Naive thymus-derived CD8-positive, alpha-beta T cell (primary cell): ENCODE measurements at regions not wholly inside any gene's neighbourhood (a gene's known extent, or its start where the extent isn't known, plus 50 kb on each side); places are given as distances from the start of the nearest gene placed in this dataset.
A peak's percentile ranks its signal among the peaks of the same experiment; 100 is the strongest.
"Not testable (repeated sequence)": the region's sequence is repeated elsewhere in the genome, so short reads cannot be mapped to it uniquely, and the experiment has no call there.

Source experiments
- ATAC-seq, 2 donors: fragments of 150-1000 bp; cut with Tn5 transposase in 1 of 2; sonication (Bioruptor Pico), chemical (Tn5 transposase) in 1 of 2; 1 replicate in 1 of 2; 2 replicates in 1 of 2; pipeline ENCODE4 v1.10.0; 2021; ENCODE audit warnings: mild to moderate bottlenecking in 2 of 2, moderate library complexity in 2 of 2
- POLR2A ChIA-PET: fragments of 350-600 bp; sonication (Branson Sonifier 250); formaldehyde crosslinking; loops from one replicate; lab custom pipeline; 2021; ENCODE audit warnings: antibody characterized with exemption; lab: Charles Lee
- DNase-seq, 10 donors: peaks; one replicate each; pipeline versions ENCODE4 v3.0.0 to v3.0.0-alpha.2; 2020 to 2022
- H3K27ac Mint-ChIP-seq, 10 donors: one replicate each; pipeline ENCODE4 v1.8.0; 2020 to 2022; ENCODE audit warnings: mild to moderate bottlenecking in 10 of 10, mixed read lengths in 10 of 10, moderate library complexity in 4 of 10, inconsistent platforms in 1 of 10
- H3K27me3 Mint-ChIP-seq, 5 donors: one replicate each; pipeline ENCODE4 v1.8.0; 2021 to 2022; ENCODE audit warnings: mixed read lengths in 5 of 5
- H3K36me3 Mint-ChIP-seq, 3 donors: one replicate each; pipeline ENCODE4 v1.8.0; 2020 to 2022; ENCODE audit warnings: mixed read lengths in 3 of 3, mild to moderate bottlenecking in 2 of 3, inconsistent platforms in 1 of 3
- H3K4me1 Mint-ChIP-seq, 4 donors: one replicate each; pipeline ENCODE4 v1.8.0; 2021 to 2022; ENCODE audit warnings: mixed read lengths in 4 of 4
- H3K4me3 Mint-ChIP-seq, 10 donors: one replicate each; pipeline ENCODE4 v1.8.0; 2020 to 2022; ENCODE audit warnings: mild to moderate bottlenecking in 10 of 10, mixed read lengths in 10 of 10, moderate library complexity in 6 of 10, inconsistent platforms in 1 of 10
- H3K9me3 Mint-ChIP-seq, 9 donors: one replicate each; pipeline ENCODE4 v1.8.0; 2020 to 2022; ENCODE audit warnings: mixed read lengths in 9 of 9, mild to moderate bottlenecking in 3 of 9, inconsistent platforms in 1 of 9, moderate library complexity in 1 of 9

DNA sequence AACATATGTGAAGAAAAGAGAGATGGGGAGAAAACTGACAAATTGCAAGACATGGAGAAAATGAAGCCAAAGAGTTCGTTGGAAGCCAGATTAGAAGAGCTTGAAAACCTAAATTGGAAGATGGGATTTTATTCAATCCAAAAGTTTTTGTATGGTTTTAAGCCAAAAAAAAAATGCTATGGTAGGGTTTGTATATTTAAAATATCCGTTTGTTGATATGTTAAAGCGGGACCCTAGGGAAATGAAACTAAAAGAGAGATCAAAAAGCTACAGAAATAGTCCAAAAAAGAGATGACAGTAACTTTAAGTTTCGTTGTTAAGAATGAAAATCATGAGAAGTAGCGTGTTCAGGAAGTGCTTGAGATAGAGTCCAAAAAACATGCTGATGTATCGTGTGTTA, 617.7 kb upstream of the ADGRL2 start:
- H3K27me3 Mint-ChIP-seq: no peaks in the 10 kb centered on the region
- POLR2A ChIA-PET: no interaction called here
- ATAC-seq: no peak

GRCh38 chr1:81179242-81179641, 621.5 kb upstream of the ADGRL2 start:
- no peak for DNase-seq
- H3K4me3 Mint-ChIP-seq: no peak overlapping the region

More for the DNA sequence above, 617.7 kb upstream of the ADGRL2 start:
- Mint-ChIP-seq H3K9me3 (peaks cover 5 to 26% (median 9%) of the 10 kb centered on the region in 9 donors), H3K4me3 (no peak overlapping the region), H3K36me3 (no peaks in the 10 kb centered on the region), H3K4me1 (no peaks in the 10 kb centered on the region), H3K27ac (no peak overlapping the region)
- no peak for DNase-seq

GRCh38 chr1:81178431-81179093, 622.2 kb upstream of the ADGRL2 start:
- H3K27me3 Mint-ChIP-seq, POLR2A ChIA-PET, ATAC-seq, H3K4me1 Mint-ChIP-seq, H3K4me3 Mint-ChIP-seq, H3K36me3 Mint-ChIP-seq, H3K27ac Mint-ChIP-seq: not testable (repeated sequence)
- H3K9me3 Mint-ChIP-seq: peaks cover 6 to 25% (median 12%) of the 10 kb centered on the region in 9 donors
- peak in 1 of 10 donors; percentile 16 for DNase-seq

More at GRCh38 chr1:81179242-81179641, 621.5 kb upstream of the ADGRL2 start:
- POLR2A ChIA-PET: no interaction called here
- ATAC-seq: no peak
- Mint-ChIP-seq H3K27ac (no peak overlapping the region), H3K27me3 (no peaks in the 10 kb centered on the region), H3K9me3 (peaks cover 8 to 24% (median 11%) of the 10 kb centered on the region in 9 donors), H3K36me3 (peaks cover 0 to 3% (median 0%) of the 10 kb centered on the region in 3 donors), H3K4me1 (no peaks in the 10 kb centered on the region)

- H3K27me3 Mint-ChIP-seq: no peaks in the 10 kb centered on the region
- no peak overlapping the region for H3K4me3 Mint-ChIP-seq
- POLR2A ChIA-PET: no interaction called here
- H3K36me3 Mint-ChIP-seq: peaks cover 0 to 5% (median 0%) of the 10 kb centered on the region in 3 donors
- no peak for DNase-seq
- H3K27ac Mint-ChIP-seq: no peak overlapping the region
- no peak for ATAC-seq
- peaks cover 7 to 41% (median 20%) of the 10 kb centered on the region in 9 donors for H3K9me3 Mint-ChIP-seq
- H3K4me1 Mint-ChIP-seq: no peaks in the 10 kb centered on the region
Measured at GRCh38 chr1:81174811-81175476, 625.8 kb upstream of the ADGRL2 start.

GRCh38 chr1:81174052-81174451, 626.7 kb upstream of the ADGRL2 start:
- DNase-seq (no peak), ATAC-seq (no peak)
- H3K27me3 Mint-ChIP-seq: no peaks in the 10 kb centered on the region
- H3K27ac Mint-ChIP-seq: no peak overlapping the region
- H3K4me1 Mint-ChIP-seq: no peaks in the 10 kb centered on the region
- peaks cover 0 to 5% (median 0%) of the 10 kb centered on the region in 3 donors for H3K36me3 Mint-ChIP-seq
- POLR2A ChIA-PET: no interaction called here
- H3K4me3 Mint-ChIP-seq: no peak overlapping the region
- H3K9me3 Mint-ChIP-seq: peaks cover 7 to 41% (median 25%) of the 10 kb centered on the region in 9 donors

DNA sequence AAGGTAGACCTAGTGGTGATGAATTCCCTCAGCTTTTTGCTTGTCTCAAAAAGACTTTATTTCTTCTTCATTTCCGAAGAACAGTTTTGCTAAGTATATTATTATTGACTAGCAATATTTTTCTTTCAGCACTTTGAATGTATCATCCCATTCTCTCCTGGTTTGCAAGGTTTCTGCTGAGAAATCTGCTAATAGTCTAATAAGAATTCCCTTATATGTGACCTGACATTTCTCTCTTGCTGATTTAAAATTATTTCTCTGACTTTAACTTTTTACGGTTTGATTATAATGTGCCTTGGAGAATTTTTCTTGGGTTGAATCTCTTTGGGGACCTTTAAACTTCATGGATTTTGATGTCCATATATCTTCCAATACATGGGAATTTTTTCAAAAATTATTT, 628.3 kb upstream of the ADGRL2 start:
- Mint-ChIP-seq H3K4me3 (no peak overlapping the region), H3K27me3 (no peaks in the 10 kb centered on the region), H3K36me3 (peaks cover 0 to 5% (median 0%) of the 10 kb centered on the region in 3 donors), H3K4me1 (no peaks in the 10 kb centered on the region), H3K27ac (no peak overlapping the region), H3K9me3 (peaks cover 9 to 40% (median 25%) of the 10 kb centered on the region in 9 donors)
- POLR2A ChIA-PET: no interaction called here
- no peak for ATAC-seq
- no peak for DNase-seq

GRCh38 chr1:81170721-81171120, 630.0 kb upstream of the ADGRL2 start:
- Mint-ChIP-seq H3K4me1 (no peaks in the 10 kb centered on the region), H3K4me3 (no peak overlapping the region), H3K27me3 (no peaks in the 10 kb centered on the region), H3K27ac (no peak overlapping the region), H3K36me3 (peaks cover 0 to 5% (median 0%) of the 10 kb centered on the region in 3 donors), H3K9me3 (peaks cover 9 to 40% (median 23%) of the 10 kb centered on the region in 9 donors)
- ATAC-seq: no peak
- DNase-seq: no peak
- POLR2A ChIA-PET: no interaction called here

DNA sequence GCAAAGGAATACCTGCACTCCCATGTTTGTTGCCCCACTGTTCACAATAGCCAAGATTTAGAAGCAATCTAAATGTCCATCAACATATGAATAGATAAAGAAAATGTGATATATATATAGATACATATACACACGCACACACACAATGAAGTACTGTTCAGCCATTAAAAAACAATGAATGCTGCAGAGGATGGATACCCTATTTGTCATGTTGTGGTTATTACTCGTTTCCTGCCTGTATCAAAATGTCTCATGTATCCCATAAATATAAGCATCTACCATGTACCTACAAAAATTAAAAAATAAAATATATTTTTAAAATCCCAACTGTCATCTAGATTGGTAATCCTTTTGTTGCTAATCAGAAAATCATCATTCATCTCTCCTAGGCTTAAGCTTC, 634.8 kb upstream of the ADGRL2 start:
- POLR2A ChIA-PET: no interaction called here
- Mint-ChIP-seq H3K4me1 (no peaks in the 10 kb centered on the region), H3K27me3 (no peaks in the 10 kb centered on the region)

GRCh38 chr1:81160696-81161095, 640.0 kb upstream of the ADGRL2 start:
- DNase-seq (no peak), ATAC-seq (no peak)
- Mint-ChIP-seq H3K27me3 (no peaks in the 10 kb centered on the region), H3K36me3 (no peaks in the 10 kb centered on the region), H3K4me1 (no peaks in the 10 kb centered on the region), H3K27ac (no peak overlapping the region), H3K9me3 (peaks cover 0 to 28% (median 8%) of the 10 kb centered on the region in 9 donors), H3K4me3 (no peak overlapping the region)
- POLR2A ChIA-PET: no interaction called here

More for the DNA sequence above, 634.8 kb upstream of the ADGRL2 start:
- Mint-ChIP-seq H3K9me3 (peaks cover 0 to 20% (median 8%) of the 10 kb centered on the region in 9 donors), H3K27ac (no peak overlapping the region), H3K4me3 (no peak overlapping the region), H3K36me3 (no peaks in the 10 kb centered on the region)
- no peak for DNase-seq
- no peak for ATAC-seq

GRCh38 chr1:81158592-81158991, 642.1 kb upstream of the ADGRL2 start:
- Mint-ChIP-seq H3K4me3 (no peak overlapping the region), H3K27ac (no peak overlapping the region), H3K4me1 (no peaks in the 10 kb centered on the region), H3K9me3 (peaks cover 0 to 26% (median 6%) of the 10 kb centered on the region in 9 donors), H3K36me3 (no peaks in the 10 kb centered on the region), H3K27me3 (no peaks in the 10 kb centered on the region)
- ATAC-seq (no peak), DNase-seq (no peak)
- POLR2A ChIA-PET: no interaction called here

GRCh38 chr1:81157686-81158085, 643.0 kb upstream of the ADGRL2 start:
- DNase-seq (no peak), ATAC-seq (no peak)
- H3K4me1 Mint-ChIP-seq: no peaks in the 10 kb centered on the region
- H3K36me3 Mint-ChIP-seq: no peaks in the 10 kb centered on the region
- no peaks in the 10 kb centered on the region for H3K27me3 Mint-ChIP-seq
- no peak overlapping the region for H3K27ac Mint-ChIP-seq
- POLR2A ChIA-PET: no interaction called here
- H3K4me3 Mint-ChIP-seq: no peak overlapping the region
- H3K9me3 Mint-ChIP-seq: peaks cover 0 to 17% (median 5%) of the 10 kb centered on the region in 9 donors

DNA sequence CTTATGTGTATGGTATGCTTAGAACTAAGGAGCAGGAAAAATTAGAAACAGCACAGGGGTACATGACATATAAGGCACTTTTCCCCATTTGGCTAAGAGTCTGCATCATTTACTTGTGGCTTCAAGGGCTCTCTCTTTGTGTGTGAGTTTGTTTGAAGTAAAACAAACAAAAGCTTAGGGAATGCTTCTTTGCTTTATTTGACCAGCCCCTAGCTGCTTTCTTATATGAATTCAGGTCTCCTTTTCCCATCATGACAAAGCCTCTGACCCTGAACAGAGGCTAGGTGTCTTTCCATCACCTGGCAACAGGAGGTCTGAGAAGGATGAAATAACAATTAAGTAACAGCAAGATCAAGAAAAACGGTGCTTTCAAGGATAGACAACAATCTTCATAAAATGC, 643.8 kb upstream of the ADGRL2 start:
- H3K36me3 Mint-ChIP-seq: no peaks in the 10 kb centered on the region
- H3K4me1 Mint-ChIP-seq: no peaks in the 10 kb centered on the region

DNA sequence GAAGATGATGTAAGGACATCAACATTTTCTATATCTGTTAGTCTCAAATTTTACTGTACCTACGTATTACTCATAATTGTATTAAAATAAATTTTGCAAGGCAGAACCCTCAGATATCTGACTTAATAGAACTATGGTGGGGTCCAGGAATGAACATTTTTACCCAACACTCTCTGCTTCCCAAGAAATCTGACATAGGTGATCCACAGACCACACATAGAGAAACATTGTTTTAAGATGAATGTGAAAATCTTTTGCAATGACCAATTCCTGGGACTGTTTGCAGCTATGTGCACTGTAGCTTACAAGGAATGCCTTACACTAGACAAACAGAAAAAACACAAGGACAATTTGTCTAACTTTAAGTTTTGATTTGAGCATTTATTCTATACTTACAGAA, 645.6 kb upstream of the ADGRL2 start:
- POLR2A ChIA-PET: no interaction called here
- Mint-ChIP-seq H3K36me3 (no peaks in the 10 kb centered on the region), H3K27ac (no peak overlapping the region), H3K4me3 (no peak overlapping the region), H3K27me3 (no peaks in the 10 kb centered on the region), H3K9me3 (peaks cover 0 to 17% (median 6%) of the 10 kb centered on the region in 9 donors), H3K4me1 (no peaks in the 10 kb centered on the region)
- ATAC-seq (no peak), DNase-seq (no peak)

More for the DNA sequence above, 643.8 kb upstream of the ADGRL2 start:
- ATAC-seq (no peak), DNase-seq (no peak)
- POLR2A ChIA-PET: no interaction called here
- H3K27me3 Mint-ChIP-seq: no peaks in the 10 kb centered on the region
- peaks cover 0 to 17% (median 7%) of the 10 kb centered on the region in 9 donors for H3K9me3 Mint-ChIP-seq
- no peak overlapping the region for H3K4me3 Mint-ChIP-seq
- H3K27ac Mint-ChIP-seq: no peak overlapping the region
